Heart left ventricle (tissue), 16 donors: ENCODE measurements at regions not wholly inside any gene's neighbourhood (a gene's known extent, or its start where the extent isn't known, plus 50 kb on each side); places are given as distances from the start of the nearest gene placed in this dataset.
"Not testable (repeated sequence)": the region's sequence is repeated elsewhere in the genome, so short reads cannot be mapped to it uniquely, and the experiment has no call there.

Source experiments
- ATAC-seq, 4 donors: fragments of 200-7000 bp; cut with Tn5 transposase; one replicate each; pipeline ENCODE4 v1.9.1; 2020 to 2022; ENCODE audit warnings: moderate library complexity in 4 of 4, mild to moderate bottlenecking in 3 of 4, moderate number of reproducible peaks in 1 of 4
- DNase-seq, 5 donors: peaks; one replicate each; pipeline ENCODE4 v3.0.0-alpha.2; 2020
- H3K27ac ChIP-seq, 12 donors: fragments of 200-600 bp; sonication (generic) in 4 of 12; one replicate each; pipeline versions ENCODE4 v1.5.0 to v1.8.0; 2016 to 2022; ENCODE audit warnings: mild to moderate bottlenecking in 2 of 12
- H3K27me3 ChIP-seq, 9 donors: fragments of 200-600 bp; sonication (generic) in 2 of 9; one replicate each; pipeline versions ENCODE4 v1.5.1 to v1.8.0; 2016 to 2022; ENCODE audit warnings: mild to moderate bottlenecking in 3 of 9
- H3K36me3 ChIP-seq, 9 donors: fragments of 200-600 bp; sonication (generic) in 2 of 9; one replicate each; pipeline versions ENCODE4 v1.5.0 to v1.8.0; 2018 to 2022; ENCODE audit warnings: mild to moderate bottlenecking in 2 of 9
- H3K4me1 ChIP-seq, 12 donors: fragments of 200-600 bp; sonication (generic) in 4 of 12; one replicate each; pipeline versions ENCODE4 v1.5.0 to v1.8.0; 2016 to 2022; ENCODE audit warnings: mild to moderate bottlenecking in 3 of 12
- H3K4me3 ChIP-seq, 12 donors: fragments of 200-600 bp; sonication (generic) in 4 of 12; one replicate each; pipeline versions ENCODE4 v1.5.0 to v1.8.0; 2017 to 2022; ENCODE audit warnings: mild to moderate bottlenecking in 9 of 12, moderate library complexity in 4 of 12
- H3K9me3 ChIP-seq, 12 donors: fragments of 200-600 bp; sonication (generic) in 4 of 12; one replicate each; pipeline versions ENCODE4 v1.5.0 to v1.8.0; 2016 to 2022; ENCODE audit warnings: mild to moderate bottlenecking in 1 of 12
- CTCF ChIP-seq, 12 donors: fragments of 200-600 bp; sonication (generic) in 4 of 12; IDR thresholded peaks; one replicate each; pipeline versions ENCODE4 v1.5.0 to v1.8.0; 2018 to 2022; ENCODE audit warnings: antibody characterized with exemption in 12 of 12, mild to moderate bottlenecking in 5 of 12
- POLR2A ChIP-seq, 2 donors: fragments of 450-650 bp; IDR thresholded peaks; one replicate each; pipeline ENCODE4 v1.6.1; 2017; ENCODE audit warnings: antibody characterized with exemption in 2 of 2, mild to moderate bottlenecking in 2 of 2, moderate library complexity in 2 of 2
- WGBS, 4 donors: extraction: QIAGEN DNeasy Blood & Tissue Kit in 2 of 4; methylation state at CpG; one replicate each; pipeline versions ENCODE4 v1.1.5 to v1.1.7; 2013 to 2018; 5-methylcytosine and 5-hydroxymethylcytosine counted together
- intact Hi-C, 10 donors: fragments of 100-400 bp; cut with DNase I; formaldehyde crosslinking; loops; one replicate each; pipeline versions ENCODE4 v1.11.1 to v1.14.2; 2022
- donor health status: ischemic (EF 13 %, LVEDD 7.1; RV severe dilation, severe dysfunction).
- donor health status: healthy with polysubstance abuse.
- donor health status: DM: no; HTN: yes; CAD: no.
- donor health status: DM: no; HTN: no; CAD: no.
- donor health status: ischemic (EF 25% LVEDD 6.9; RV normal size, moderate dysfunction).
- donor health status: ischemic (EF 25% LVEDD 5.7; RV mildly dilated, moderate dysfunction).
- donor health status: healthy.
- donor health status: DM: yes; HTN: yes; CAD: no.
- donor health status: ischemic (EF 35%, LVEDD 5.7; RV mildly dilated, moderate dysfunction).
- donor health status: nonischemic (EF 11% LVEDD 7.7; RV severe dilation, severe dysfunction).
- donor health status: DM: yes; HTN: yes; CAD: no.
- donor health status: PGD.
- donor health status: ischemic (EF 29% LVEDD 5.4; RV normal size, mild dysfunction).
- donor health status: nonischemic (EF 23%, LVEDD 6.1; RV moderate dilation, normal function).

- intact Hi-C loops, result no loop called here
- H3K36me3 ChIP-seq, result no peaks in the 10 kb centered on the region
- peaks cover 0 to 3% (median 0%) of the 10 kb centered on the region in 9 donors for H3K27me3 ChIP-seq
- TF ChIP-seq CTCF (IDR thresholded peaks at IDR 0.05) (no peak), POLR2A (IDR thresholded peaks at IDR 0.05) (no peak)
- no peak for ATAC-seq
- no peak overlapping the region for H3K27ac ChIP-seq
- WGBS, 4 donors, result 40 to 54% (median 48%) methylated on average over 3 of the region's 3 CpGs
- DNase-seq, result no peak
- H3K4me3 ChIP-seq, result no peak overlapping the region
- H3K4me1 ChIP-seq, result no peaks in the 10 kb centered on the region
- H3K9me3 ChIP-seq, result peaks cover 0 to 11% (median 0%) of the 10 kb centered on the region in 12 donors
These were observed 222.9 kb downstream of the FAM72C start for GRCh38 chr1:143748906-143749305.

GRCh38 chr1:143736562-143736961 is 235.2 kb downstream of the FAM72C start:
- no peak for ATAC-seq
- no peaks in the 10 kb centered on the region for H3K4me1 ChIP-seq
- TF ChIP-seq CTCF (IDR thresholded peaks at IDR 0.05) (no peak), POLR2A (IDR thresholded peaks at IDR 0.05) (no peak)
- intact Hi-C loops, result no loop called here
- no peaks in the 10 kb centered on the region for H3K36me3 ChIP-seq
- H3K9me3 ChIP-seq, result no peaks in the 10 kb centered on the region
- H3K4me3 ChIP-seq, result no peak overlapping the region
- no peak for DNase-seq
- H3K27ac ChIP-seq, result no peak overlapping the region
- peaks cover 0 to 53% (median 25%) of the 10 kb centered on the region in 9 donors for H3K27me3 ChIP-seq
- WGBS, 4 donors, result 1 to 5% (median 3%) methylated on average over 12 to 14 of the region's 14 CpGs

- TF ChIP-seq CTCF (IDR thresholded peaks at IDR 0.05) (no peak), POLR2A (IDR thresholded peaks at IDR 0.05) (no peak)
- Histone ChIP-seq H3K27me3 (peaks cover 0 to 59% (median 30%) of the 10 kb centered on the region in 9 donors), H3K9me3 (no peaks in the 10 kb centered on the region), H3K4me3 (peak overlapping the region in 2 of 12 donors; percentile 2 to 16), H3K36me3 (no peaks in the 10 kb centered on the region), H3K27ac (no peak overlapping the region), H3K4me1 (no peaks in the 10 kb centered on the region)
- intact Hi-C loops, result no loop called here
- DNase-seq (no peak), ATAC-seq (peak in 1 of 4 donors; percentile 59)
- WGBS, 4 donors, result 1 to 5% (median 4%) methylated on average over 26 to 36 of the region's 36 CpGs
These were observed 235.9 kb downstream of the FAM72C start for GRCh38 chr1:143735764-143736461.

- intact Hi-C loops, H3K36me3 ChIP-seq, H3K27ac ChIP-seq, H3K9me3 ChIP-seq, ATAC-seq, H3K4me3 ChIP-seq, H3K4me1 ChIP-seq, DNase-seq: not testable (repeated sequence)
- peaks cover 0 to 62% (median 33%) of the 10 kb centered on the region in 9 donors for H3K27me3 ChIP-seq
- 14 to 22% (median 18%) methylated on average over 3 of the region's 3 CpGs for WGBS, 4 donors
These were observed 237.5 kb downstream of the FAM72C start for GRCh38 chr1:143734261-143734660.

GRCh38 chr1:143730890-143731289 is 240.9 kb downstream of the FAM72C start:
- H3K27ac ChIP-seq, H3K4me1 ChIP-seq, H3K36me3 ChIP-seq, H3K4me3 ChIP-seq, H3K9me3 ChIP-seq, intact Hi-C loops, DNase-seq, ATAC-seq: not testable (repeated sequence)
- peaks cover 0 to 64% (median 27%) of the 10 kb centered on the region in 9 donors for H3K27me3 ChIP-seq
- 83 to 94% (median 87%) methylated on average over 6 of the region's 6 CpGs for WGBS, 4 donors

GRCh38 chr1:143729449-143730111 is 242.2 kb downstream of the FAM72C start:
- H3K27ac ChIP-seq, H3K4me1 ChIP-seq, H3K9me3 ChIP-seq, H3K36me3 ChIP-seq, intact Hi-C loops: not testable (repeated sequence)
- H3K27me3 ChIP-seq, result peaks cover 0 to 59% (median 22%) of the 10 kb centered on the region in 9 donors
- ATAC-seq (peak; percentile 47 to 95 (median 94)), DNase-seq (peak in 1 of 5 donors; percentile 18)
- 0 to 3% methylated on average over 21 of the region's 39 CpGs; no CpG with 5 or more reads in 2 of the 4 donors for WGBS, 4 donors
- H3K4me3 ChIP-seq, result peak overlapping the region in 1 of 12 donors; percentile 35

- DNase-seq, H3K9me3 ChIP-seq, intact Hi-C loops, H3K27ac ChIP-seq, H3K4me1 ChIP-seq, H3K36me3 ChIP-seq: not testable (repeated sequence)
- Histone ChIP-seq H3K4me3 (peak overlapping the region in 1 of 12 donors; percentile 35), H3K27me3 (peaks cover 0 to 59% (median 22%) of the 10 kb centered on the region in 9 donors)
- ATAC-seq, result peak; percentile 42 to 85 (median 82)
- WGBS, 4 donors, result 1% methylated on average over 7 of the region's 31 CpGs; no CpG with 5 or more reads in 2 of the 4 donors
These were observed 242.9 kb downstream of the FAM72C start for GRCh38 chr1:143728802-143729448.
